K562 (cell line): ENCODE measurements at regions not wholly inside any gene's neighbourhood (a gene's known extent, or its start where the extent isn't known, plus 50 kb on each side); places are given as distances from the start of the nearest gene placed in this dataset.

Experiments used
- ATAC-seq: fragments of 200-7000 bp; cut with Tn5 transposase; 3 replicates; pipeline ENCODE4 v1.9.1; 2020; ENCODE audit warnings: moderate library complexity
- BruUV-seq: library from RNA; stranded (reverse); fragments of 400-500 nt; replicated peaks from 2 replicates; lab custom pipeline; 2021; lab: Mats Ljungman, UMichigan
- CTCF ChIA-PET: fragments of 300-600 bp; formaldehyde crosslinking; extraction: SDS; loops from one replicate; lab custom pipeline; 2021; ENCODE audit warnings: low intra/inter-chr PET ratio; lab: Yijun Ruan, JAX
- POLR2A ChIA-PET: fragments of 300-600, 350-650 bp; sonication (Branson Sonifier 250); formaldehyde crosslinking; extraction: SDS; loops from one replicate; lab custom pipeline; 2021; ENCODE audit warnings: antibody characterized with exemption, inconsistent platforms; lab: Yijun Ruan, JAX
- DNase-seq, 4 experiments: peaks; one replicate each; pipeline versions ENCODE4 v3.0.0 to v3.0.0-alpha.2; 2011 to 2018; ENCODE audit warnings: low spot score in 3 of 4, mixed read lengths in 3 of 4; ENCODE audit errors: extremely low read depth in 1 of 4
- FAIRE-seq: peaks from 2 replicates; lab custom pipeline; 2011; peaks lifted over from hg19 to GRCh38; lab: Jason Lieb, UNC
- H2AFZ ChIP-seq: 2 replicates; pipeline ENCODE4 v1.6.0; 2011; ENCODE audit warnings: low read depth, low read length, control low read depth, inconsistent platforms
- H3K27ac ChIP-seq: fragments of 200-600 bp; 3 replicates; pipeline ENCODE4 v1.8.0; 2011; ENCODE audit warnings: low read depth, mild to moderate bottlenecking, control low read depth, inconsistent platforms, low read length, moderate library complexity, mixed read lengths; ENCODE audit errors: extremely low read depth
- H3K27me3 ChIP-seq, 2 experiments: fragments of 300-600 bp in 1 of 2; 2 replicates in 1 of 2; 3 replicates in 1 of 2; pipeline versions ENCODE4 v1.6.0 to v1.8.0; 2011; ENCODE audit warnings: inconsistent platforms in 2 of 2, low read length in 2 of 2, mild to moderate bottlenecking in 1 of 2, mixed read lengths in 1 of 2, moderate library complexity in 1 of 2; ENCODE audit not compliant: control insufficient read depth in 2 of 2, insufficient read depth in 2 of 2
- H3K36me3 ChIP-seq: fragments of 300-600 bp; 3 replicates; pipeline ENCODE4 v1.8.0; 2011; ENCODE audit warnings: mild to moderate bottlenecking, low read length, inconsistent platforms; ENCODE audit not compliant: control insufficient read depth, insufficient read depth
- H3K4me1 ChIP-seq, 2 experiments: fragments of 200-600 bp in 1 of 2; replicated peaks in 1 of 2; 2 replicates in 1 of 2; 3 replicates in 1 of 2; pipeline versions ENCODE4 v1.5.1 to v1.8.0; 2011; ENCODE audit warnings: inconsistent platforms in 2 of 2, low read length in 2 of 2, mild to moderate bottlenecking in 1 of 2, mixed read lengths in 1 of 2, moderate library complexity in 1 of 2; ENCODE audit not compliant: control insufficient read depth in 2 of 2, insufficient read depth in 2 of 2
- H3K4me2 ChIP-seq: 2 replicates; pipeline ENCODE4 v1.6.1; 2011; ENCODE audit warnings: low read length, control low read depth, inconsistent platforms, mixed read lengths; ENCODE audit not compliant: insufficient read depth
- H3K4me3 ChIP-seq: fragments of 200-600 bp; sonication (generic), shearing (Covaris generic); 2 replicates; pipeline ENCODE4 v1.5.1; 2016; ENCODE audit warnings: control low read depth, inconsistent platforms
- H3K79me2 ChIP-seq: fragments of 200-600 bp; 3 replicates; pipeline ENCODE4 v1.8.0; 2011; ENCODE audit warnings: low read length, inconsistent platforms; ENCODE audit not compliant: control insufficient read depth, insufficient read depth
- H3K9ac ChIP-seq, 2 experiments: 2 replicates each; pipeline versions ENCODE4 v1.6.0 to v1.6.1; 2011; ENCODE audit warnings: low read depth in 2 of 2, low read length in 2 of 2, control low read depth in 1 of 2, inconsistent platforms in 1 of 2, mild to moderate bottlenecking in 1 of 2, mixed read lengths in 1 of 2; ENCODE audit not compliant: insufficient read depth in 1 of 2
- H3K9me1 ChIP-seq: one replicate; pipeline ENCODE4 v1.6.0; 2011; ENCODE audit warnings: inconsistent platforms, mild to moderate bottlenecking, low read length, moderate library complexity; ENCODE audit not compliant: control insufficient read depth, insufficient read depth
- H3K9me3 ChIP-seq: replicated peaks from 2 replicates; pipeline ENCODE4 v1.5.1; 2011; ENCODE audit warnings: low read depth, low read length, inconsistent platforms; ENCODE audit not compliant: control insufficient read depth, insufficient read depth
- H4K20me1 ChIP-seq: replicated peaks from 2 replicates; pipeline ENCODE4 v1.6.1; 2011; ENCODE audit warnings: low read length, inconsistent platforms, mixed read lengths; ENCODE audit not compliant: control insufficient read depth, insufficient read depth
- CBFB ChIP-seq: sonication (generic); formaldehyde crosslinking; IDR thresholded peaks from 2 replicates; pipeline ENCODE4 v1.4.0; 2020; ENCODE audit warnings: mild to moderate bottlenecking, missing genetic modification reagents
- CHD4 ChIP-seq: fragments of 200-600 bp; sonication (generic); IDR thresholded peaks from 3 replicates; pipeline ENCODE4 v1.6.1; 2012; ENCODE audit warnings: low read depth, mild to moderate bottlenecking, mixed read lengths, low read length, inconsistent platforms; ENCODE audit not compliant: insufficient read depth, insufficient replicate concordance, poor library complexity, severe bottlenecking
- GATAD2A ChIP-seq: fragments of 450-650 bp; IDR thresholded peaks from 2 replicates; pipeline ENCODE4 v1.6.1; 2017
- HDGF ChIP-seq: fragments of 450-650 bp; IDR thresholded peaks from 2 replicates; pipeline ENCODE4 v1.6.1; 2016
- HOMEZ ChIP-seq: fragments of 250-450 bp; sonication (Bioruptor Pico); IDR thresholded peaks from 2 replicates; pipeline ENCODE4 v1.4.0; 2020; ENCODE audit warnings: mild to moderate bottlenecking, moderate library complexity
- NR2C2 ChIP-seq, 2 experiments: fragments of 200-800 bp in 1 of 2; sonication (Bioruptor generic) in 1 of 2; sonication (generic) in 1 of 2; formaldehyde crosslinking in 1 of 2; IDR thresholded peaks; 2 replicates each; pipeline versions ENCODE4 v1.6.1 to v1.8.0; 2016 to 2022; ENCODE audit warnings: mild to moderate bottlenecking in 1 of 2, missing compliant biosample characterization in 1 of 2, missing genetic modification characterization in 1 of 2, missing genetic modification reagents in 1 of 2
- POU5F1 ChIP-seq: fragments of 150-350 bp; IDR thresholded peaks from 2 replicates; pipeline ENCODE4 v1.6.1; 2014; ENCODE audit warnings: borderline replicate concordance, low read length, low read depth, mild to moderate bottlenecking; ENCODE audit not compliant: partially characterized antibody
- ZNF133 ChIP-seq: fragments of 250-450 bp; sonication (Bioruptor Pico); IDR thresholded peaks from 2 replicates; pipeline ENCODE4 v1.4.0; 2020; ENCODE audit warnings: mild to moderate bottlenecking
- ZNF174 ChIP-seq: fragments of 250-450 bp; sonication (Bioruptor Pico); IDR thresholded peaks from 2 replicates; pipeline ENCODE4 v1.4.0; 2020; ENCODE audit warnings: mild to moderate bottlenecking
- WGBS: fragments of 100-300 bp; shearing (Covaris generic); methylation state at CpG from one replicate; pipeline ENCODE4 v1.1.6; 2016; ENCODE audit warnings: low coverage, mixed read lengths; ENCODE audit not compliant: insufficient coverage; ENCODE audit errors: missing lambda C conversion rate; 5-methylcytosine and 5-hydroxymethylcytosine counted together
- in situ Hi-C: fragments of 300-500 bp; cut with MboI; formaldehyde crosslinking; loops from 4 replicates; pipeline ENCODE4 v1.15.0; 2018; ENCODE audit warnings: inconsistent platforms, mixed read lengths
- intact Hi-C: fragments of 100-400 bp; cut with micrococcal nuclease; formaldehyde crosslinking; loops from 2 replicates; pipeline ENCODE4 v1.14.2; 2022
- TF ChIP-seq, protein P1 (sequence below): fragments of 150-350 bp; conservative IDR thresholded peaks from 2 replicates; pipeline ENCODE4 v1.6.1; 2014; ENCODE audit warnings: low read length
- TF ChIP-seq, protein P2 (sequence below): fragments of 250-450 bp; sonication (Bioruptor Pico); IDR thresholded peaks from 2 replicates; pipeline ENCODE4 v1.4.0; 2020

- Histone ChIP-seq H3K27ac (no peak overlapping the region), H3K27me3 (no peaks in the 10 kb centered on the region), H3K4me2 (no peak overlapping the region), H3K9me3 (no peaks in the 10 kb centered on the region), H2AFZ (no peak overlapping the region), H3K9ac (no peak overlapping the region), H3K4me3 (no peak overlapping the region), H3K9me1 (no peaks in the 10 kb centered on the region), H3K4me1 (no peaks in the 10 kb centered on the region), H3K36me3 (no peaks in the 10 kb centered on the region), H3K79me2 (no peaks in the 10 kb centered on the region), H4K20me1 (no peaks in the 10 kb centered on the region)
- intact Hi-C loops (loop anchor here (5.0 kb wide), 1 partner anchor 52 kb away; no protein-coding TSS in a partner anchor), in situ Hi-C loops (no loop called here)
- 13% methylated on average over 1 of the region's 1 CpG for WGBS
- FAIRE-seq = no peak
- ATAC-seq = no peak
- POLR2A ChIA-PET = interaction anchor here (0.6 kb wide), 1 partner anchor 189 kb away, joined by 3 read pairs; no protein-coding TSS in a partner anchor
- CTCF ChIA-PET = no interaction called here
- no peak for DNase-seq
- no TSS peak for BruUV-seq
- TF ChIP-seq CHD4 = no peak
- no peak for TF ChIP-seq CBFB (CRISPR knock-in tag)
- TF ChIP-seq ZNF174 (CRISPR knock-in tag) = no peak
- no peak for TF ChIP-seq NR2C2 (CRISPR knock-in tag; IDR thresholded peaks at IDR 0.05)
- no peak for TF ChIP-seq NR2C2 (tag; IDR thresholded peaks at IDR 0.05)
- TF ChIP-seq POU5F1 = no peak
- TF ChIP-seq HDGF = no peak
- no peak for TF ChIP-seq GATAD2A
- TF ChIP-seq, protein P1, sequence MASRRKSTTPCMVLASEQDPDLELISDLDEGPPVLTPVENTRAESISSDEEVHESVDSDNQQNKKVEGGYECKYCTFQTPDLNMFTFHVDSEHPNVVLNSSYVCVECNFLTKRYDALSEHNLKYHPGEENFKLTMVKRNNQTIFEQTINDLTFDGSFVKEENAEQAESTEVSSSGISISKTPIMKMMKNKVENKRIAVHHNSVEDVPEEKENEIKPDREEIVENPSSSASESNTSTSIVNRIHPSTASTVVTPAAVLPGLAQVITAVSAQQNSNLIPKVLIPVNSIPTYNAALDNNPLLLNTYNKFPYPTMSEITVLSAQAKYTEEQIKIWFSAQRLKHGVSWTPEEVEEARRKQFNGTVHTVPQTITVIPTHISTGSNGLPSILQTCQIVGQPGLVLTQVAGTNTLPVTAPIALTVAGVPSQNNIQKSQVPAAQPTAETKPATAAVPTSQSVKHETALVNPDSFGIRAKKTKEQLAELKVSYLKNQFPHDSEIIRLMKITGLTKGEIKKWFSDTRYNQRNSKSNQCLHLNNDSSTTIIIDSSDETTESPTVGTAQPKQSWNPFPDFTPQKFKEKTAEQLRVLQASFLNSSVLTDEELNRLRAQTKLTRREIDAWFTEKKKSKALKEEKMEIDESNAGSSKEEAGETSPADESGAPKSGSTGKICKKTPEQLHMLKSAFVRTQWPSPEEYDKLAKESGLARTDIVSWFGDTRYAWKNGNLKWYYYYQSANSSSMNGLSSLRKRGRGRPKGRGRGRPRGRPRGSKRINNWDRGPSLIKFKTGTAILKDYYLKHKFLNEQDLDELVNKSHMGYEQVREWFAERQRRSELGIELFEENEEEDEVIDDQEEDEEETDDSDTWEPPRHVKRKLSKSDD = no peak
- TF ChIP-seq HOMEZ (CRISPR knock-in tag) = no peak
- no peak for TF ChIP-seq ZNF133 (CRISPR knock-in tag)
- TF ChIP-seq, protein P2, sequence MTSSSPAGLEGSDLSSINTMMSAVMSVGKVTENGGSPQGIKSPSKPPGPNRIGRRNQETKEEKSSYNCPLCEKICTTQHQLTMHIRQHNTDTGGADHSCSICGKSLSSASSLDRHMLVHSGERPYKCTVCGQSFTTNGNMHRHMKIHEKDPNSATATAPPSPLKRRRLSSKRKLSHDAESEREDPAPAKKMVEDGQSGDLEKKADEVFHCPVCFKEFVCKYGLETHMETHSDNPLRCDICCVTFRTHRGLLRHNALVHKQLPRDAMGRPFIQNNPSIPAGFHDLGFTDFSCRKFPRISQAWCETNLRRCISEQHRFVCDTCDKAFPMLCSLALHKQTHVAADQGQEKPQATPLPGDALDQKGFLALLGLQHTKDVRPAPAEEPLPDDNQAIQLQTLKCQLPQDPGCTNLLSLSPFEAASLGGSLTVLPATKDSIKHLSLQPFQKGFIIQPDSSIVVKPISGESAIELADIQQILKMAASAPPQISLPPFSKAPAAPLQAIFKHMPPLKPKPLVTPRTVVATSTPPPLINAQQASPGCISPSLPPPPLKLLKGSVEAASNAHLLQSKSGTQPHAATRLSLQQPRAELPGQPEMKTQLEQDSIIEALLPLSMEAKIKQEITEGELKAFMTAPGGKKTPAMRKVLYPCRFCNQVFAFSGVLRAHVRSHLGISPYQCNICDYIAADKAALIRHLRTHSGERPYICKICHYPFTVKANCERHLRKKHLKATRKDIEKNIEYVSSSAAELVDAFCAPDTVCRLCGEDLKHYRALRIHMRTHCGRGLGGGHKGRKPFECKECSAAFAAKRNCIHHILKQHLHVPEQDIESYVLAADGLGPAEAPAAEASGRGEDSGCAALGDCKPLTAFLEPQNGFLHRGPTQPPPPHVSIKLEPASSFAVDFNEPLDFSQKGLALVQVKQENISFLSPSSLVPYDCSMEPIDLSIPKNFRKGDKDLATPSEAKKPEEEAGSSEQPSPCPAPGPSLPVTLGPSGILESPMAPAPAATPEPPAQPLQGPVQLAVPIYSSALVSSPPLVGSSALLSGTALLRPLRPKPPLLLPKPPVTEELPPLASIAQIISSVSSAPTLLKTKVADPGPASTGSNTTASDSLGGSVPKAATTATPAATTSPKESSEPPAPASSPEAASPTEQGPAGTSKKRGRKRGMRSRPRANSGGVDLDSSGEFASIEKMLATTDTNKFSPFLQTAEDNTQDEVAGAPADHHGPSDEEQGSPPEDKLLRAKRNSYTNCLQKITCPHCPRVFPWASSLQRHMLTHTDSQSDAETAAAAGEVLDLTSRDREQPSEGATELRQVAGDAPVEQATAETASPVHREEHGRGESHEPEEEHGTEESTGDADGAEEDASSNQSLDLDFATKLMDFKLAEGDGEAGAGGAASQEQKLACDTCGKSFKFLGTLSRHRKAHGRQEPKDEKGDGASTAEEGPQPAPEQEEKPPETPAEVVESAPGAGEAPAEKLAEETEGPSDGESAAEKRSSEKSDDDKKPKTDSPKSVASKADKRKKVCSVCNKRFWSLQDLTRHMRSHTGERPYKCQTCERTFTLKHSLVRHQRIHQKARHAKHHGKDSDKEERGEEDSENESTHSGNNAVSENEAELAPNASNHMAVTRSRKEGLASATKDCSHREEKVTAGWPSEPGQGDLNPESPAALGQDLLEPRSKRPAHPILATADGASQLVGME (CRISPR knock-in tag) = no peak
Observed at GRCh38 chr15:39369768-39370167, 211.1 kb upstream of the THBS1 start.
